Retinal pigment epithelial cell (primary cell): ENCODE measurements at regions not wholly inside any gene's neighbourhood (a gene's known extent, or its start where the extent isn't known, plus 50 kb on each side); places are given as distances from the start of the nearest gene placed in this dataset.
A peak's percentile ranks its signal among the peaks of the same experiment; 100 is the strongest.
"Not testable (repeated sequence)": the region's sequence is repeated elsewhere in the genome, so short reads cannot be mapped to it uniquely, and the experiment has no call there.

Source experiments
- DNase-seq: peaks from one replicate; pipeline ENCODE4 v3.0.0-alpha.2; 2010; ENCODE audit warnings: low read depth
- H3K4me3 ChIP-seq: 2 replicates; pipeline ENCODE4 v1.5.1; 2011; ENCODE audit warnings: mild to moderate bottlenecking, low read length, control low read depth, moderate library complexity
- CTCF ChIP-seq: conservative IDR thresholded peaks from 2 replicates; pipeline ENCODE4 v1.5.1; 2011; ENCODE audit warnings: low read depth, low read length, control low read depth, inconsistent platforms

GRCh38 chr6:50358113-50358512 is 308.4 kb upstream of the DEFB112 start:
- no peak for DNase-seq
- no peak overlapping the region for H3K4me3 ChIP-seq
- TF ChIP-seq CTCF, result no peak

GRCh38 chr6:50361641-50362331 is 312.1 kb upstream of the DEFB112 start:
- no peak for DNase-seq
- no peak overlapping the region for H3K4me3 ChIP-seq

GRCh38 chr6:50362706-50363105 is 313.0 kb upstream of the DEFB112 start:
- no peak for TF ChIP-seq CTCF
- no peak overlapping the region for H3K4me3 ChIP-seq
- no peak for DNase-seq

More at GRCh38 chr6:50361641-50362331, 312.1 kb upstream of the DEFB112 start:
- no peak for TF ChIP-seq CTCF

- no peak for TF ChIP-seq CTCF
- H3K4me3 ChIP-seq, result no peak overlapping the region
- DNase-seq, result no peak
Measured at GRCh38 chr6:50369996-50370395, 320.3 kb upstream of the DEFB112 start.

- no peak for TF ChIP-seq CTCF
- DNase-seq, result no peak
- H3K4me3 ChIP-seq, result peak overlapping the region; percentile 29
Measured at GRCh38 chr6:50380406-50381098, 330.8 kb upstream of the DEFB112 start.

- peak; percentile 59 for TF ChIP-seq CTCF
- peak overlapping the region; percentile 29 for H3K4me3 ChIP-seq
- no peak for DNase-seq
Measured at GRCh38 chr6:50381099-50381415, 331.3 kb upstream of the DEFB112 start.

GRCh38 chr6:50390416-50390815 is 322.9 kb upstream of the TFAP2D start:
- DNase-seq, result no peak
- no peak for TF ChIP-seq CTCF
- no peak overlapping the region for H3K4me3 ChIP-seq

- H3K4me3 ChIP-seq, DNase-seq: not testable (repeated sequence)
Measured at GRCh38 chr6:50394139-50394538, 319.2 kb upstream of the TFAP2D start.
